Mucosa of descending colon (tissue), 3 donors: ENCODE measurements at regions not wholly inside any gene's neighbourhood (a gene's known extent, or its start where the extent isn't known, plus 50 kb on each side); places are given as distances from the start of the nearest gene placed in this dataset.

Experiments
- ATAC-seq: fragments of 200-7000 bp; cut with Tn5 transposase; one replicate; pipeline ENCODE4 v1.9.1; 2020; ENCODE audit warnings: mild to moderate bottlenecking, moderate library complexity
- DNase-seq, 3 donors: peaks; one replicate each; pipeline ENCODE4 v3.0.0-alpha.2; 2020
- H3K36me3 ChIP-seq: fragments of 200-600 bp; one replicate; pipeline ENCODE4 v1.8.0; 2021; ENCODE audit warnings: low read depth, mild to moderate bottlenecking
- H3K4me1 ChIP-seq: fragments of 200-600 bp; one replicate; pipeline ENCODE4 v1.8.0; 2021; ENCODE audit warnings: low read depth, mild to moderate bottlenecking
- H3K4me3 ChIP-seq: fragments of 200-600 bp; one replicate; pipeline ENCODE4 v1.8.0; 2021; ENCODE audit warnings: mild to moderate bottlenecking
- H3K9me3 ChIP-seq: fragments of 200-600 bp; one replicate; pipeline ENCODE4 v1.8.0; 2021; ENCODE audit warnings: mild to moderate bottlenecking
- CTCF ChIP-seq: fragments of 200-600 bp; IDR thresholded peaks from one replicate; pipeline ENCODE4 v1.8.0; 2022; ENCODE audit warnings: antibody characterized with exemption, mild to moderate bottlenecking
- intact Hi-C, 2 donors: fragments of 100-400 bp; cut with DNase I in 1 of 2; cut with micrococcal nuclease in 1 of 2; formaldehyde crosslinking; loops; one replicate each; pipeline versions ENCODE4 v1.11.0 to v1.11.1; 2022; cut with DNase I, micrococcal nuclease
- donor health status: DM: no; HTN: no; CAD: no; lungs with moderate emphysema.
- donor health status: DM: no; HTN: no; CAD: no.
- donor health status: DM: no; HTN: yes; CAD: no.

GRCh38 chr14:87879389-87879788 lies 113.6 kb downstream of the GALC start:
- Histone ChIP-seq H3K4me3 (no peak overlapping the region), H3K9me3 (no peaks in the 10 kb centered on the region), H3K36me3 (no peaks in the 10 kb centered on the region), H3K4me1 (no peaks in the 10 kb centered on the region)
- intact Hi-C loops = no loop called here
- no peak for TF ChIP-seq CTCF
- DNase-seq (no peak), ATAC-seq (no peak)

- H3K9me3 ChIP-seq = no peaks in the 10 kb centered on the region
- H3K4me1 ChIP-seq = no peaks in the 10 kb centered on the region
- intact Hi-C loops = no loop called here
- H3K36me3 ChIP-seq = no peaks in the 10 kb centered on the region
- ATAC-seq (no peak), DNase-seq (no peak)
- no peak for TF ChIP-seq CTCF
- no peak overlapping the region for H3K4me3 ChIP-seq
Observed at GRCh38 chr14:87878959-87879358, 114.0 kb downstream of the GALC start.

GRCh38 chr14:87877877-87878276 lies 115.1 kb downstream of the GALC start:
- intact Hi-C loops = no loop called here
- Histone ChIP-seq H3K9me3 (no peaks in the 10 kb centered on the region), H3K4me1 (no peaks in the 10 kb centered on the region), H3K36me3 (no peaks in the 10 kb centered on the region), H3K4me3 (no peak overlapping the region)
- no peak for ATAC-seq
- DNase-seq = no peak
- TF ChIP-seq CTCF = no peak

- no peaks in the 10 kb centered on the region for H3K36me3 ChIP-seq
- no peak overlapping the region for H3K4me3 ChIP-seq
- no peak for TF ChIP-seq CTCF
- no peaks in the 10 kb centered on the region for H3K9me3 ChIP-seq
- intact Hi-C loops = no loop called here
- no peaks in the 10 kb centered on the region for H3K4me1 ChIP-seq
- no peak for DNase-seq
- no peak for ATAC-seq
Observed at GRCh38 chr14:87874676-87875075, 118.3 kb downstream of the GALC start.

GRCh38 chr14:87873741-87874140 lies 119.2 kb downstream of the GALC start:
- intact Hi-C loops = no loop called here
- no peak overlapping the region for H3K4me3 ChIP-seq
- ATAC-seq (no peak), DNase-seq (no peak)
- TF ChIP-seq CTCF = no peak
- H3K36me3 ChIP-seq = no peaks in the 10 kb centered on the region
- no peaks in the 10 kb centered on the region for H3K9me3 ChIP-seq
- no peaks in the 10 kb centered on the region for H3K4me1 ChIP-seq
